IPS DF 6.9 (cell line): ENCODE measurements at regions not wholly inside any gene's neighbourhood (a gene's known extent, or its start where the extent isn't known, plus 50 kb on each side); places are given as distances from the start of the nearest gene placed in this dataset.

Experiments used
- DNase-seq: peaks from one replicate; pipeline ENCODE4 v3.0.0-alpha.2; 2013; ENCODE audit warnings: low read depth, low spot score
- H3K27ac ChIP-seq: one replicate; pipeline ENCODE4 v1.5.1; 2013; ENCODE audit warnings: low read length, control low read depth
- H3K27me3 ChIP-seq: 2 replicates; pipeline ENCODE4 v1.6.1; 2013; ENCODE audit warnings: mild to moderate bottlenecking, low read length; ENCODE audit not compliant: control insufficient read depth, insufficient read depth
- H3K36me3 ChIP-seq: 2 replicates; pipeline ENCODE4 v1.6.1; 2013; ENCODE audit warnings: low read length; ENCODE audit not compliant: control insufficient read depth, insufficient read depth
- H3K4me1 ChIP-seq: 2 replicates; pipeline ENCODE4 v1.6.1; 2013; ENCODE audit warnings: low read length; ENCODE audit not compliant: control insufficient read depth, insufficient read depth
- H3K4me3 ChIP-seq: 2 replicates; pipeline ENCODE4 v1.5.1; 2013; ENCODE audit warnings: mild to moderate bottlenecking, low read length
- H3K9me3 ChIP-seq: 2 replicates; pipeline ENCODE4 v1.6.1; 2013; ENCODE audit warnings: low read length, inconsistent platforms; ENCODE audit not compliant: control insufficient read depth, insufficient read depth
- WGBS: extraction: QIAGEN DNeasy Blood & Tissue Kit; methylation state at CpG from one replicate; pipeline ENCODE4 v1.1.7; 2013; ENCODE audit warnings: mixed read lengths, missing lambda C conversion rate; ENCODE audit not compliant: insufficient read length, insufficient coverage; 5-methylcytosine and 5-hydroxymethylcytosine counted together

- no peak for DNase-seq
- no peak overlapping the region for H3K4me3 ChIP-seq
These were observed 223.1 kb downstream of the BCAS1 start for GRCh38 chr20:53847139-53847836.

GRCh38 chr20:53846640-53847039 lies 223.8 kb downstream of the BCAS1 start:
- Histone ChIP-seq H3K27ac (no peak overlapping the region), H3K4me3 (no peak overlapping the region)

More at GRCh38 chr20:53847139-53847836, 223.1 kb downstream of the BCAS1 start:
- no peaks in the 10 kb centered on the region for H3K36me3 ChIP-seq
- no peaks in the 10 kb centered on the region for H3K27me3 ChIP-seq
- no peaks in the 10 kb centered on the region for H3K4me1 ChIP-seq
- no CpG with 5 or more reads among the region's 8 CpGs for WGBS
- H3K27ac ChIP-seq: no peak overlapping the region
- no peaks in the 10 kb centered on the region for H3K9me3 ChIP-seq

GRCh38 chr20:53845980-53846379 lies 224.4 kb downstream of the BCAS1 start:
- no peaks in the 10 kb centered on the region for H3K9me3 ChIP-seq
- no peak overlapping the region for H3K27ac ChIP-seq
- H3K4me3 ChIP-seq: no peak overlapping the region
- WGBS: no CpG with 5 or more reads among the region's 1 CpG
- no peaks in the 10 kb centered on the region for H3K36me3 ChIP-seq
- no peak for DNase-seq
- H3K27me3 ChIP-seq: no peaks in the 10 kb centered on the region
- H3K4me1 ChIP-seq: no peaks in the 10 kb centered on the region

More at GRCh38 chr20:53846640-53847039, 223.8 kb downstream of the BCAS1 start:
- Histone ChIP-seq H3K27me3 (no peaks in the 10 kb centered on the region), H3K4me1 (no peaks in the 10 kb centered on the region), H3K36me3 (no peaks in the 10 kb centered on the region), H3K9me3 (no peaks in the 10 kb centered on the region)
- DNase-seq: no peak
- no CpG with 5 or more reads among the region's 10 CpGs for WGBS

GRCh38 chr20:53844259-53844658 lies 226.1 kb downstream of the BCAS1 start:
- no peaks in the 10 kb centered on the region for H3K36me3 ChIP-seq
- no peaks in the 10 kb centered on the region for H3K4me1 ChIP-seq
- no peaks in the 10 kb centered on the region for H3K27me3 ChIP-seq
- no peak overlapping the region for H3K4me3 ChIP-seq
- H3K9me3 ChIP-seq: no peaks in the 10 kb centered on the region
- no peak overlapping the region for H3K27ac ChIP-seq
- no peak for DNase-seq
- no CpG with 5 or more reads among the region's 8 CpGs for WGBS

GRCh38 chr20:53843645-53844044 lies 226.7 kb downstream of the BCAS1 start:
- Histone ChIP-seq H3K36me3 (no peaks in the 10 kb centered on the region), H3K4me3 (no peak overlapping the region), H3K27me3 (no peaks in the 10 kb centered on the region), H3K4me1 (no peaks in the 10 kb centered on the region), H3K27ac (no peak overlapping the region), H3K9me3 (no peaks in the 10 kb centered on the region)
- no CpG with 5 or more reads among the region's 2 CpGs for WGBS
- DNase-seq: no peak

GRCh38 chr20:53842301-53843099 lies 227.9 kb downstream of the BCAS1 start:
- no peaks in the 10 kb centered on the region for H3K27me3 ChIP-seq
- no peak for DNase-seq
- H3K4me3 ChIP-seq: no peak overlapping the region
- H3K36me3 ChIP-seq: no peaks in the 10 kb centered on the region
- no peaks in the 10 kb centered on the region for H3K9me3 ChIP-seq
- H3K27ac ChIP-seq: no peak overlapping the region
- no CpG with 5 or more reads among the region's 1 CpG for whole genome bisulfite sequencing
- no peaks in the 10 kb centered on the region for H3K4me1 ChIP-seq

- no peak overlapping the region for H3K27ac ChIP-seq
- H3K4me1 ChIP-seq: no peaks in the 10 kb centered on the region
- H3K36me3 ChIP-seq: no peaks in the 10 kb centered on the region
- no peaks in the 10 kb centered on the region for H3K27me3 ChIP-seq
- H3K9me3 ChIP-seq: no peaks in the 10 kb centered on the region
- H3K4me3 ChIP-seq: no peak overlapping the region
- DNase-seq: no peak
- no CpG with 5 or more reads among the region's 3 CpGs for WGBS
These were observed 228.7 kb downstream of the BCAS1 start for GRCh38 chr20:53841741-53842140.

GRCh38 chr20:53840532-53840931 lies 229.9 kb downstream of the BCAS1 start:
- Histone ChIP-seq H3K4me1 (no peaks in the 10 kb centered on the region), H3K36me3 (no peaks in the 10 kb centered on the region), H3K27me3 (no peaks in the 10 kb centered on the region), H3K4me3 (no peak overlapping the region), H3K27ac (no peak overlapping the region), H3K9me3 (no peaks in the 10 kb centered on the region)
- DNase-seq: no peak

- Histone ChIP-seq H3K4me3 (no peak overlapping the region), H3K36me3 (no peaks in the 10 kb centered on the region), H3K4me1 (no peaks in the 10 kb centered on the region), H3K27me3 (no peaks in the 10 kb centered on the region), H3K27ac (no peak overlapping the region), H3K9me3 (no peaks in the 10 kb centered on the region)
- DNase-seq: no peak
- WGBS: no CpG with 5 or more reads among the region's 8 CpGs
These were observed 230.8 kb downstream of the BCAS1 start for GRCh38 chr20:53839423-53840176.

GRCh38 chr20:53838311-53838868 lies 232.0 kb downstream of the BCAS1 start:
- no peak for DNase-seq
- WGBS: no CpG with 5 or more reads among the region's 14 CpGs
- Histone ChIP-seq H3K4me3 (no peak overlapping the region), H3K36me3 (no peaks in the 10 kb centered on the region), H3K27ac (no peak overlapping the region), H3K4me1 (no peaks in the 10 kb centered on the region), H3K9me3 (no peaks in the 10 kb centered on the region), H3K27me3 (no peaks in the 10 kb centered on the region)
